ENCODE measurements at regions not wholly inside any gene's neighbourhood (a gene's known extent, or its start where the extent isn't known, plus 50 kb on each side); places are given as distances from the start of the nearest gene placed in this dataset.
"Not testable (repeated sequence)": the region's sequence is repeated elsewhere in the genome, so short reads cannot be mapped to it uniquely, and the experiment has no call there.

- no peak for DNase-seq
Observed at GRCh38 chrX:124426288-124427169, 80.2 kb downstream of the SH2D1A start.

DNA sequence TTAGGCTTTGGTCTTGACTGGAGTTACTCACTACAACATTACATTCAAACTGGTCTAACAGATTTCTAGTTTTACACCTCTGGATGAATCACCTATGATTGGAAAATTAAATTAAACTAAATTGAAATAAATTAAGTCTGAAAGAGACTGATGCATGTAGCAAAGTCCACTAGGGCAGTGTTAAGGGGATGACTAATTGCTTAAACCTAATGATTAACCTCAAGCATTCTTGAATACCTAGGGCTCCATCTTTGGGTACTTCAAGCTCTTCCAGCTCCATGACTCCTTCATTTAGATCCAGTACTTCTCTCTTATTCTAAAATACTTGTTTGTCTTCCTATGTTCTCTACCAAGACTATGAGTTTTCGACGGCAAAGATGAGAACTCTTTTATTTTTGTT, 86.8 kb downstream of the SH2D1A start:
- DNase-seq = no peak

DNA sequence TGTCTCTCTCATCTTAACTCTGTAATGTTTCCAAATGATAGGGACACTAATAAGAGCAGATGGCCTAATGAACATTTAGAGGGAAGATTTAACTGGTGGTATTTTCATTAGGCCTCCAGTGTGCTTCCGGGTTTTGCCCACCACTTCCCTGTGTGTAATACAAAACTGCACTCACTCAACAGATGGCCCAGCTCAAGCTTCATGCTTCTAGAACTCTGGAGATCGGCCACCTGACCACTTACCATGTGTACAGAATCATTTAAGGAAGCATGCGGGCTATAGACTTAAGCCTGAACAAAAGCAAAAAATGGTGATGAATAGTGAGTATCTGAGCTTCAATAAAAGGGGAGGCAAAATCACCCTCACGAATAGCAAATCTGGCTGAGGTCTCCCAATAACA, 89.3 kb downstream of the SH2D1A start:
- peak; percentile 8 to 40 for DNase-seq

DNA sequence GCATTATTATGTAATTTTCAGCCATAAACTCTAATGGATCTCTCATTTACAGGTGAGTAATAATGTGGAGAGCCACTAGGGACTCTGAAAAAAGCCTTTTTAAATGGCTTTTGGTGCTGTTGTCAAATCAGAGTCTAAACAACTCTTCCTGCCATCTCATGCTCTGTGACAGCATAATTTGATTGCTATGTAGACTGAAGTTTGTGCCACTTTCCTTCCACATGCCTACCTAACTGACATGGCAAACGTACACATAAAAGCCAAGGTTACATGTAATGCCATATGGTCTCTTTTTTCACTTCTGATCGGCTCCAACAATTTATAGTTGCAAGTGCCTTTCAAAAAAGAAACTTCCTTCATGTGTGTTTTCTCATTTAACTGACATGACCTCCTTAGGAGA, 94.3 kb downstream of the SH2D1A start:
- DNase-seq = no peak

DNA sequence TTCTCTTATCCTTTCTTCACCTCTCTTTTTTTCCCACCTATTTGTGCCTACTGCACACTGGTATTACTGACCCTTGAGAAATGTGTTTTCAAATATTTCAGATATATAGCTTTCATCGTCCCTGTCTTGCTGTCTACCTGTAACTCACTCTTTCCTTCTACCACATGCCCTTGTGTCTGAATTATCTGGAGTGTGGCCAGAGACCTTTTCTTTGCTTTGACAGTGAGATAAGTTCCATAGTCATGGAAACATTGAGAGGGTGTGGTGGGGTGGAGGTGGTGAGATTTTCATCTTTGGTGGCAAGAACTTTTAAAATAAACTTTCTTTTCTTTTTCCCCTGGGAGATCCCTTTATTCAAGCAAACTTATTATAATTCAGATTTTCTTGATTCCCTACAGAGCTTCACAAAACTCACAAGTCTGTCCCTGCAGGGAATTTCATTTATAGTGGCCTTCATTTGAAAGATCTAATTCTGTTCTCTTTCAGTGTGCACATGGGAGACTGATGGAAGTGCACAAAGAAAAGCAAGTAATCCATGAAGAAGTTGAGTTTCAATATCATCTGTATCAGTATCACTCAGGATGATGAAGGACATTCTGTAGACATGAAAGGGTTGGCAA, 95.7 kb downstream of the SH2D1A start:
- no peak for DNase-seq

DNA sequence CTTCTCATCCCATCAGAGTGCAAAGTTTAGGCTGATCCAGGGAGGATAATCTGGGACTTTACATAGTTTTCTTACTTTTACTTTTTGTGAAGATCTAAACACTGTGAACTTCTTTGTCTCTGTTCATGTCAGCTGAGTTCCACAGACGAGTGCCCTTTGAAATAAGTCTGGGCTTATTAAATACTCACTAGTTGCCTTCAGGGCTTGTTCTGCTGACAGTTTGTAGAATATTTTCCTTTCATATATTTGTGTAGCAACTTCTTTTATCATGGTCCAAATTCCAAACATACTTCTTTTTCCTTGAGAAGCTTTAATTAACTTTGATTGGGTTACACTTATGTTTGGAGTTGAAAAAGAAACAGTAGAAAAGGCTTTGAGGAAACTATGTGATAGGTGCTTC, 109.6 kb downstream of the SH2D1A start:
- DNase-seq = no peak

DNA sequence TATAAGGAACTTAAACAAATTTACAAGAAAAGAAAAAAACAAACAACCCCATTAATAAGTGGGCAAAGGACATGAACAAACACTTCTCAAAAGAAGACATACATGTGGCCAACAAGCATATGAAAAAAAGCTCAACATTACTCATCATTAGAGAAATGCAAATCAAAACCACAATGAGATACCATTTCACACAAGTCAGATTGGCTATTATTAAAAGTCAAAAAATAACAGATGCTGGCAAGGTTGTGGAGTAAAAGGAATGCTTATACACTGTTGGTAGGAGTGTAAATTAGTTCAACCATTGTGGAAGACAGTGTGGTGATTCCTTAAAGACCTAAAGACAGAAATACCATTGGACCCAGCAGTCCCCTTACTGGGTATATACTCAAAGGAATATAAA, 113.5 kb downstream of the SH2D1A start:
- not testable (repeated sequence) for DNase-seq

DNA sequence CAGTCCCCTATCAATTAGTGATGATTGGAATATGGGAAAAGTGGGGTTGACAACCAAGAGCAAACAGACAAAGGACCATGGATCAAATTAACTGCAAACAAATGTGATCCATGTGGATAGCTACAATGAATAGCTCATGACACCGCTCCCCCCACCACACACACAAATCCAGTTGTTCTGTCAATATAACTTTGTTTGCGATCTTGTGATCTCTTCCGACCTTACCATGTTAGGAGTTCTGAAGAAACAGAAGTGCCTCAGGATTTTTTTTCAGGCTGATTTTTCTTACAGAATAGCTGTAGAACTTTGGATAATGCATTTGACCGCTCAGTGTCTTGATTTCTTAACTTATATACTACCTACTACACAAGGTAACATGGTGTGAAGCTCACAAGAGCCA, 116.6 kb downstream of the SH2D1A start:
- DNase-seq = no peak

GRCh38 chrX:124467202-124467601, 120.8 kb downstream of the SH2D1A start:
- no peak for DNase-seq

DNA sequence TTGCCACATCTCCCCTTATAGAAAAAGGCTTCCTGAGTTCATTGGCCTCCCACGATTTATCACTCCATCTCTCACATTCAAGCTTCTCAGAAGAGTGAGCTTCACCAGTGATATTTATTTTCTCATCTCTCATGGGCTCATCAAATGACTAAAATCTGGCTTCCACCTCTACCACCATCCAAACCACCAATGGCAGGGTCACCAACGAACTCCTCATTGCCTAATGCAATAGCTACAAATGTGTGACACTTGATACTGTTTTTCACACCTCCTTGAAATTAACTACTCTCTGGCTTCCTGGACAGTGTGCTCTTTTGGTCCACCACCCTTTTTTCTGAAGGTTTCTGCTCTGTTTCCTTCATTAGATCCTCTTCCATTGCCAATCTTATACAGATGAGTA, 129.0 kb downstream of the SH2D1A start:
- DNase-seq = no peak

DNA sequence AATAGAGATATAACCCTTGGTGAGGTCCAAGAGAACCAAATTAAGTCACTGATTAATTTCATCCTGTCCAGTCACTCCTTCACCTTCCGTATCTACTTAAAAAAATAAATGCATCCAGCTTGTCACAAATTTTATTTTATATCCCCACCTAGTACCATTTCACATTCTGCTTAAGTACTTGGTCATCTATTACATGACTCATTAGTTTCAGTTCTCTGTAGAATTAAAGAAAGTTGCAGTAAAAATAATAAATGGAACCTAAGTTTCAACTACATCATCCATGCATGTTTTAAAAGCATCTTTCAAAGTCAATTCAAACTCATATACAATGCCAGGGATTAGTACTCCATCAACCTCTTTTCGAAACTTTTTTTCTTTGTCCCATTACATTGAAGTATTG, 130.2 kb downstream of the SH2D1A start:
- no peak for DNase-seq

DNA sequence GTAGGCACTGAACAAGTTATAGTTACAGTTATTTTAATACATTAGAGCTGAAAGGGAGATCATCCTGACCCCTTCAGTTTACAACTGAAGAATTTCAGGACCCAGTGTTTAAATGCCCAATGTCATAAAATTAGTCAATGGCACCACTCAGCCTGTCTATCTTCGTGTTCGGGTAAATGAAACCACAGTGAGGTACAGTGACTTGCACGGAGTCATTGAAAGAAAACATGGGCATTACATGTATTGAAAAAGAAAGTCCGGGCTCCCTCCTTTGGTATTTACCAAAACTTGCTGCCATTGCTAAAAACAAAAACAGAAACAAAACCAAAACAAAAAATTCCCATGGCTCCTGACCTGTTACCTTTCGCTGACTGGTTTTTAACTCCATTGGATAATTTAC, 131.7 kb downstream of the SH2D1A start:
- no peak for DNase-seq

DNA sequence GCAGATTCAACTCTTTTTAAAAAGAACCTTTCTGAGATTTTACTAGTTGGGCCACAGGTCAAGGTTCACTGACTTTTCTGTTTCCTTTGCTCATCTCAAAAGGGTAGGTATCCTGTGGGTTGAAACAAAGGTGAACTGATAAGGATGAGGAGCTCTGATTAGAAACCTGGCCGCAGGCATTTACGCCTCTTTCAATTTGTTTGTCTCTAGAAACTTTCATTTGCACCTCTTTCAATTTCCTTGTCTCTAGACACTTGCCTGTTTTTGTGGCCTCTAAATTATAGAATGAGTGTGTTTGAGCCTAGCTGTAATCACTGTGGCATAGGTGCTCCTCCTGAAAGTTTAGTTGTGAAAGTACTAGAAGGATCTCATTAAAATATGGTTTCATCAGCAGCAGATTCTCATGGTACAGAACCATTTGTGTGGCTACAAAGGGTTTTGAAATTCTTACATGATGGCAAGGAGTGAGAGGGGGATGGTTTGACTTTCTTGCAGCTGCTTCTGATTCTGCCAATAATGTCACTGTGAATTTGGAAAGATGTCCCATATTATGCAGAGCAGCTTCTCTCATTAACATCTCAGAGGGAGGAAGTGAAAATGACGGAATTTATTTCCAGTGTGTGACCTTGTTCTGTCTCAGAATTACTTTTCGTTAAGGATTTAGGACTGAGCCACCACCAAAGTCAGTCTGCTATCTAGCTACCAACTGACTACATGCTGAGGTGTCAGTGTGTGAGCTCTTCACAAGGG, 142.2 kb downstream of the SH2D1A start:
- no peak for DNase-seq

DNA sequence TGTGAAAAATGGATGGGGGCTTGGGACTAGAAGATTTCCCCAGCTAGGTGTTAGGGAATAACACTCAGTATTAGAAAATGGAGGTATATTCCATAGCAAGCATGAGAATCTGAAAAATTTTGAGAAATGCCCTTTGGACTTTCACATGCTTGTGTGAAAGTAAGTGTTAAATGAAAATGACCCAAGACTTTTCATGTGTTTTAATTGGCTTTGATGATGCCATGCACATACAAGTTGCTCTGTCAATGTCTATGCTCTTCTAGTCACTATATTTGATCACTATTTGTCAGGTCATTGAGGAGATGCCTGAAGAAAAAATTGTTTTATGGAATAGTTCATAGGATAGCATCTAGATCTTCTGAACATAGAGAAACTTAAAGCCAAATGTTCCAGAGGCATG, 147.6 kb downstream of the SH2D1A start:
- no peak for DNase-seq

DNA sequence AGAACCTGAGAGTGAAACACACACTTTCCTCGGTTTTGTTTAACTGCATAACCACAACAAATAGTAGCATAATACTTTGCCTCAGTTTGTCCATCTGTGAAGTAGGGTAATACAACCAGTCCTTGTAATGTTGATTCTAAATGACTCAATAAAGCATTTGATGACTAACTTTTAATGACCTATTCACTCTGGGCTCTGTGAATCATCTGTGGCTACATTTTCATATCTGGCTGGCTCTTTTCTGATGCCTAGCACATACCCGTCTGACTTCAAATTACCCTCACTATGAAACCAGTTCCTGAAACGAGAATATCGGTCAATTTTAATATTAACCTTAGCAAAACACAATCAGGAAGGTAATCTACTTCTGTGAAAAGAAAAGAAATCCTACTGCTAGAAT, 151.0 kb downstream of the SH2D1A start:
- no peak for DNase-seq

DNA sequence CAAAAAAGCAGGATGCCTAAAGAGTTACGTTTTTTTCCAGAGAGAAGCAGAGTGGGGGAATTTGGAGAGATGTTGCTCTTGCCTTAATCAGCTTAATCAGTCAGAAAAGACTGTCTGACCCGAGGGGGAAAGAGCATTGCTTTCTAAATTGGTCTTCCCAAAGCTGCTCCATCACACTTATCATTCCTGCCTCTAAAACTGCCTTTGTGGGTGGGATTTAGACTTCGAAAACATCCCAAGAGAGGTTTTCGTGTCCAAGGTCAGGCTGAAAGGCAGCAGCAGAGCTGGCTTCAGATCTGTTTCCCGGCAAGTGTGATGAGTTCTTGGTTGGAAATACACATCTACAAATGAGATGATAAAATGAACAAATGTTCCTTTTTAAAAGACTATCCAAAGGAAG, 155.2 kb downstream of the SH2D1A start:
- DNase-seq = no peak

DNA sequence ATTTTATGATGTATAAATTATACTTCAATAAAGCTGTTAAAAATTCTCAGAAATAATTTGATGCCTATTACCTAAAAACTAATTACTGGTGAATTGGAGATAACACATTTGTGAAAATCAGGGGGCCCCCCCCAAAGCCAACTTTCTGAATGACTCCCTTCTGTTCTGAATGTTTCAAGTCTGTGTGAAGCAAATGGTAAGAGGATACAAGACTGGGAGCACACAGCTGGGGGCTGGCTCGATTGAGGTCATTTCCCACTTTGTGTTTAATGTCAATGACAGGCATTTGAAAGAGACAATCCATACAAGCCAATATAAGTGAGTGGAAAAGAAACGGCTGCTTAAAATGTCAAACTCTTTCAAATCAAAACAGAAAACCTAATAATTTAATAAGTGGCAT, 155.8 kb downstream of the SH2D1A start:
- no peak for DNase-seq

DNA sequence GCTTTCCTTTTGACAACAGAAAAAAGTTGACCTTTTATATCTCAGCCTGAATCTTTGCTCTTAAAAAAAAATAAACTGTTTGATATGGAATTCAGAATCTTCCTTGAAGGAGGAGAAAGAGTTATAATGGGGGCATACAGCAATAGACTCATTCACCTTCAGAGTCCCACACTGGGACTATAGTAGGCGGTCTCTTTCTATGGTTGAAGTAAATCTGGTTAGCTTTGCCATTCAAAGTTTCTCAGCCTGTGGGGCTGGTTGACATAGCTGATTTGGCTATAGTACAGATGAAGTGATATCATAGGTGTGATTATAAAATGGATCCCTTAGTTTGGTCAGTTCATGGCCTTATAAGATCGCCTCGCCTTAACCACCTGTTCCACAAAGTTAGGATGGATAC, 156.2 kb downstream of the SH2D1A start:
- DNase-seq = no peak

DNA sequence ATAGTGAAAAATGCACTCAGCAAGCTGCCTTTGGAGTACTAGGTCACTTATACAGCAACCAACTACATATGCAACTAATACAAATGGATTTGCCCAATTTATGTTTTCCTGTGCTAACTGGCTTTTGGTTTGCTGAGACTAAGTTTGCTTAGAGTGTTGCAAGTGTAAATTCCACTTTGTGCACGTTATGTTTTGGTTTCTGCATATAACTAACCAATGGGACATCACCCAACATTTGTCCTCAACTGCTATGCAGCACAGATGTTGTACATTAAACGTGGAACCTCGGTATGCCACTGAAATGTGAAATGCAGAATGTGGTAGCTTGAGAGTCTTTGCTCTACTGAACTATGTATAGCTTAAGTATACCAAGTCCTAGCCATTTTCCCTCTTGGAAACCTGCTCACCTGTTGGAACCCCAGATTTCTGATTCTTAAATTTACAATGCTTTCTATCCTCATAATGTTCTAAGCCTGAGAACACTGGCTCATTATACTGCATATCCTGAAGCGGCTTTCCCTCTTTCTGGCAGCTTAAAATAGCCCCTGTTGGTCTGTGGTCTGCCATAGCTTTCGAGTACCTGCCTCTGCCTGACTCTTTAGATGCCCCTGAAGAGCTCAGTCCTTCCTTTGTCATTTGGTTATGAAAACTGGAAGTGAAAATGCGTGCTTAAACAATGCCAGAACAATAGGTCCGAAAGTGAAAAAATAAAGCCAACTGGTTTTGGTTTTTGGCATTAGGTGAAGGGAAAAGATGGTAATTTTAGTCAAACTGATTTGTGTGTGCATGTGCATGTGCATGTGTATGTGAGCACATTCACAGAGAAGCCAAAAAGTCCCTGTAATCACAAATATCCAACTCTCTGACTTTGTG, 158.0 kb downstream of the SH2D1A start:
- DNase-seq = no peak

GRCh38 chrX:124506066-124506465, 159.7 kb downstream of the SH2D1A start:
- DNase-seq = no peak

- no peak for DNase-seq
Observed at GRCh38 chrX:124507246-124507645, 160.9 kb downstream of the SH2D1A start.

DNA sequence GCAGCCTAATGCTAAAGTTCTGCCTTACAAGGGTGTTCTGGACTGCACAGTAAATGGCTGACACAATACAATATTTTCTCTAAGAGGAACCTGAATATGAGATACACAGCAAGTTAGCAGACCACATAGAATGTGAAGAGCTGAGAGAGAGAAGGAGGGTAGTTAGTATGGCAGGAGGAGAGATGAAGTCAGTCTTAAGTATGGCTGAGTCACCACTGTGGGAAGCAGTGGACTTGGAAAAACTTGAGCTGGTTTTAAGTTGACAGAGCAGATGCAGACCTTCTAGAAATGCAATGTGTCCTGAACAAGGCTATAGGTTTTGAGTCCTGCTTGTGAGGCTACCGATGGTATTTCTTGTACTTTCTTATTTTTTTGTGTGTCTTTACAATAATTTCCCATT, 172.5 kb downstream of the SH2D1A start:
- no peak for DNase-seq

DNA sequence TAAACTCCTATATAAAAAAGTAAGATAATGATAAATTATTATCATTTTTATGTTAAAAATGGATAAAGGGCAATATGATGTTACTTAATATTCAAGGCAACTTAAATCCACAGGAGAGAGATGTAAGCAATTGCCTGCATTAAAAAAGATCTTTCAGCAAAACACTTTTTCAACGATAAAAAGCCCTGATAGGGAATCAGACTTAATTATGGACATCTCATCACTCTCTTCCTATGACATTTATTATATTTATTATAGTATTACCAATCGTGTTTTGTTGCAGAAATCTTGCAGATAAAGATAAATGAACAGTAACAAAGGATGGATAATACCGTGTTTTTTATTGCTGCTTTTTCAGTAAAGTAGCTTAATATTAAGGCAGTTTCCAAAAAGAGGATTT, 178.5 kb downstream of the SH2D1A start:
- DNase-seq = no peak

Measured in NCI-H446 (cell line).